SK-N-SH (cell line): ENCODE measurements at regions not wholly inside any gene's neighbourhood (a gene's known extent, or its start where the extent isn't known, plus 50 kb on each side); places are given as distances from the start of the nearest gene placed in this dataset.

ENCODE experiments used
- CTCF ChIA-PET: fragments of 300-600, 350-600 bp; formaldehyde crosslinking; extraction: SDS; loops from one replicate; lab custom pipeline; 2021; lab: Yijun Ruan, JAX
- POLR2A ChIA-PET: fragments of 350-600 bp; sonication (Branson Sonifier 250); formaldehyde crosslinking; extraction: SDS; loops from one replicate; lab custom pipeline; 2020; ENCODE audit warnings: antibody characterized with exemption, inconsistent platforms; lab: Yijun Ruan, JAX
- DNase-seq: peaks from one replicate; pipeline ENCODE4 v3.0.0; 2012
- H2AFZ ChIP-seq: fragments of 200-600 bp; sonication (generic); 2 replicates; pipeline ENCODE4 v1.8.1; 2016; ENCODE audit warnings: antibody characterized with exemption, mild to moderate bottlenecking, low read depth
- H3F3A ChIP-seq: fragments of 200-600 bp; sonication (generic); replicated peaks from 2 replicates; pipeline ENCODE3; 2016; ENCODE audit warnings: antibody characterized with exemption, mild to moderate bottlenecking; ENCODE audit not compliant: insufficient read depth
- H3K27ac ChIP-seq, 2 experiments: fragments of 200-500 bp in 1 of 2; fragments of 200-600 bp in 1 of 2; sonication (Bioruptor generic) in 1 of 2; sonication (generic), shearing (Covaris generic) in 1 of 2; 2 replicates each; pipeline versions ENCODE4 v1.5.1 to v1.6.1; 2014 to 2016; ENCODE audit warnings: low read depth in 2 of 2, inconsistent platforms in 1 of 2, low read length in 1 of 2, mild to moderate bottlenecking in 1 of 2, mixed read lengths in 1 of 2
- H3K27me3 ChIP-seq: fragments of 200-600 bp; sonication (generic), shearing (Covaris generic); 2 replicates; pipeline ENCODE4 v1.6.1; 2016; ENCODE audit warnings: mixed run types; ENCODE audit not compliant: insufficient read depth
- H3K36me3 ChIP-seq, 2 experiments: fragments of 200-500 bp in 1 of 2; fragments of 200-600 bp in 1 of 2; sonication (Bioruptor generic) in 1 of 2; sonication (generic) in 1 of 2; replicated peaks in 1 of 2; 2 replicates each; pipeline versions ENCODE3 to v1.5.1; 2014 to 2016; ENCODE audit warnings: low read length in 1 of 2, mild to moderate bottlenecking in 1 of 2; ENCODE audit not compliant: insufficient read depth in 2 of 2, control insufficient read depth in 1 of 2
- H3K4me1 ChIP-seq, 2 experiments: fragments of 200-500 bp in 1 of 2; fragments of 200-600 bp in 1 of 2; sonication (Bioruptor generic) in 1 of 2; sonication (generic), shearing (Covaris generic) in 1 of 2; 2 replicates each; pipeline versions ENCODE4 v1.5.1 to v1.6.1; 2014 to 2016; ENCODE audit warnings: low read depth in 1 of 2, low read length in 1 of 2, mixed run types in 1 of 2; ENCODE audit not compliant: insufficient read depth in 2 of 2, control insufficient read depth in 1 of 2
- H3K4me2 ChIP-seq: fragments of 200-600 bp; sonication (generic), shearing (Covaris generic); 2 replicates; pipeline ENCODE4 v1.6.1; 2017; ENCODE audit warnings: mixed run types
- H3K4me3 ChIP-seq, 2 experiments: fragments of 200-500 bp in 1 of 2; fragments of 200-600 bp in 1 of 2; sonication (Bioruptor generic) in 1 of 2; sonication (generic), shearing (Covaris generic) in 1 of 2; 2 replicates each; pipeline versions ENCODE4 v1.5.1 to v1.8.1; 2014 to 2016; ENCODE audit warnings: low read depth in 2 of 2, inconsistent platforms in 1 of 2, low read length in 1 of 2, mild to moderate bottlenecking in 1 of 2, mixed read lengths in 1 of 2, moderate library complexity in 1 of 2
- H3K79me2 ChIP-seq: fragments of 200-600 bp; sonication (generic); 2 replicates; pipeline ENCODE4 v1.8.1; 2017; ENCODE audit warnings: mild to moderate bottlenecking; ENCODE audit not compliant: insufficient read depth
- H3K9ac ChIP-seq: fragments of 200-600 bp; sonication (generic); 2 replicates; pipeline ENCODE4 v1.6.1; 2017; ENCODE audit warnings: mixed run types
- H3K9me2 ChIP-seq: fragments of 200-600 bp; sonication (generic); 2 replicates; pipeline ENCODE4 v1.6.1; 2017; ENCODE audit warnings: mixed run types
- H3K9me3 ChIP-seq: fragments of 200-600 bp; sonication (generic); 2 replicates; pipeline ENCODE4 v1.6.1; 2017; ENCODE audit warnings: mixed run types, mild to moderate bottlenecking, moderate library complexity
- H4K20me1 ChIP-seq: fragments of 200-600 bp; sonication (generic); 2 replicates; pipeline ENCODE4 v1.6.1; 2017; ENCODE audit warnings: mild to moderate bottlenecking, mixed run types; ENCODE audit not compliant: insufficient read depth
- CHD2 ChIP-seq: fragments of 150-350 bp; IDR thresholded peaks from 2 replicates; pipeline ENCODE4 v1.6.1; 2018; ENCODE audit warnings: low read length; ENCODE audit not compliant: partially characterized antibody
- EZH2phosphoT487 ChIP-seq: fragments of 200-600 bp; sonication (generic); IDR thresholded peaks from 2 replicates; pipeline ENCODE4 v1.6.1; 2017; ENCODE audit warnings: low read depth, mixed run types, mild to moderate bottlenecking, antibody characterized with exemption, moderate library complexity, borderline replicate concordance
- FOXJ3 ChIP-seq: sonication (generic); formaldehyde crosslinking; IDR thresholded peaks from 2 replicates; pipeline ENCODE4 v1.5.1; 2020; ENCODE audit warnings: mild to moderate bottlenecking, missing genetic modification reagents
- MEF2A ChIP-seq: IDR thresholded peaks from 2 replicates; pipeline ENCODE4 v1.4.0; 2012; ENCODE audit warnings: low read depth, borderline replicate concordance
- POLR2AphosphoS5 ChIP-seq: IDR thresholded peaks from 2 replicates; pipeline ENCODE4 v1.6.1; 2012; ENCODE audit warnings: low read depth, low read length
- RAD21 ChIP-seq: IDR thresholded peaks from 2 replicates; pipeline ENCODE4 v1.6.1; 2012; ENCODE audit warnings: mild to moderate bottlenecking, low read length
- RCOR1 ChIP-seq: fragments of 150-350 bp; IDR thresholded peaks from 2 replicates; pipeline ENCODE4 v1.6.1; 2017; ENCODE audit warnings: antibody characterized with exemption, low read length
- REST ChIP-seq: IDR thresholded peaks from 2 replicates; pipeline ENCODE4 v1.6.1; 2012; ENCODE audit warnings: mild to moderate bottlenecking, low read depth, low read length, moderate library complexity
- RFX5 ChIP-seq: IDR thresholded peaks from 2 replicates; pipeline ENCODE4 v1.6.1; 2012; ENCODE audit warnings: mild to moderate bottlenecking, improper control_type of control experiment, low read length
- RXRA ChIP-seq: IDR thresholded peaks from 2 replicates; pipeline ENCODE4 v1.4.0; 2012; ENCODE audit warnings: low read depth, mild to moderate bottlenecking, borderline replicate concordance
- SIN3A ChIP-seq: IDR thresholded peaks from 2 replicates; pipeline ENCODE4 v1.6.1; 2012; ENCODE audit warnings: low read depth, mild to moderate bottlenecking, low read length, moderate library complexity, borderline replicate concordance
- TAF1 ChIP-seq: IDR thresholded peaks from 2 replicates; pipeline ENCODE4 v1.6.1; 2012; ENCODE audit warnings: low read depth, mild to moderate bottlenecking, low read length, moderate library complexity, borderline replicate concordance
- TCF12 ChIP-seq: IDR thresholded peaks from 2 replicates; pipeline ENCODE4 v1.4.0; 2012
- TEAD4 ChIP-seq: IDR thresholded peaks from 2 replicates; pipeline ENCODE4 v1.4.0; 2012; ENCODE audit warnings: mild to moderate bottlenecking, borderline replicate concordance; ENCODE audit not compliant: insufficient read depth
- USF1 ChIP-seq: IDR thresholded peaks from 2 replicates; pipeline ENCODE4 v1.4.0; 2012; ENCODE audit warnings: low read depth, borderline replicate concordance
- USF2 ChIP-seq: fragments of 150-350 bp; IDR thresholded peaks from 2 replicates; pipeline ENCODE4 v1.6.1; 2017; ENCODE audit warnings: antibody characterized with exemption, low read length, low read depth, borderline replicate concordance
- ZBTB33 ChIP-seq: IDR thresholded peaks from 2 replicates; pipeline ENCODE4 v1.4.0; 2012; ENCODE audit warnings: low read depth, borderline replicate concordance
- WGBS: methylation state at CpG from one replicate; pipeline ENCODE4 v1.1.6; 2017; ENCODE audit warnings: low lambda C conversion rate; 5-methylcytosine and 5-hydroxymethylcytosine counted together

GRCh38 chr1:30373471-30374399 is 349.6 kb downstream of the MATN1 start:
- no peak for DNase-seq
- H3F3A ChIP-seq: no peaks in the 10 kb centered on the region
- no peak overlapping the region for H3K9ac ChIP-seq
- H3K27ac ChIP-seq: no peak overlapping the region
- no peak overlapping the region for H2AFZ ChIP-seq
- TF ChIP-seq TCF12 (no peak), RXRA (no peak), CHD2 (no peak), TEAD4 (no peak), USF1 (no peak), EZH2phosphoT487 (no peak), USF2 (no peak), RFX5 (no peak), FOXJ3 (CRISPR knock-in tag) (no peak), SIN3A (no peak), POLR2AphosphoS5 (no peak), RCOR1 (no peak)
- TF ChIP-seq, all 33 proteins: peak for 0
- H3K27me3 ChIP-seq: no peaks in the 10 kb centered on the region
- H3K4me2 ChIP-seq: no peak overlapping the region
- H3K4me1 ChIP-seq: peaks cover 0 to under 1% of the 10 kb centered on the region in 2 experiments; a peak in 2 of 4 replicates
- H3K4me3 ChIP-seq: no peak overlapping the region
- H4K20me1 ChIP-seq: no peaks in the 10 kb centered on the region
- no peaks in the 10 kb centered on the region for H3K79me2 ChIP-seq
- H3K9me2 ChIP-seq: no peaks in the 10 kb centered on the region
- WGBS: 56% methylated on average over 19 of the region's 25 CpGs
- H3K36me3 ChIP-seq: no peaks in the 10 kb centered on the region
- ChIA-PET CTCF (interaction anchor here (2.6 kb wide), 1 partner anchor 11 kb away, joined by 8 read pairs; no protein-coding TSS in a partner anchor), POLR2A (no interaction called here)
- H3K9me3 ChIP-seq: no peaks in the 10 kb centered on the region

- H3K4me1 ChIP-seq: no peaks in the 10 kb centered on the region
- DNase-seq: no peak
- no peaks in the 10 kb centered on the region for H3K9me2 ChIP-seq
- no peaks in the 10 kb centered on the region for H3F3A ChIP-seq
- H3K9me3 ChIP-seq: no peaks in the 10 kb centered on the region
- H3K27ac ChIP-seq: no peak overlapping the region
- no peak overlapping the region for H3K9ac ChIP-seq
- H3K4me3 ChIP-seq: no peak overlapping the region
- H3K36me3 ChIP-seq: no peaks in the 10 kb centered on the region
- H2AFZ ChIP-seq: no peak overlapping the region
- 59% methylated on average over 6 of the region's 7 CpGs for WGBS
- ChIA-PET POLR2A (no interaction called here), CTCF (interaction anchor here (1.2 to 2.6 kb wide), 2 partner anchors 10 to 13 kb away, joined by 3 to 8 read pairs; no protein-coding TSS in a partner anchor)
- H4K20me1 ChIP-seq: no peaks in the 10 kb centered on the region
- no peaks in the 10 kb centered on the region for H3K27me3 ChIP-seq
- H3K4me2 ChIP-seq: no peak overlapping the region
- no peaks in the 10 kb centered on the region for H3K79me2 ChIP-seq
- no peak for TF ChIP-seq MEF2A
- no peak for TF ChIP-seq SIN3A
- no peak for TF ChIP-seq EZH2phosphoT487
- no peak for TF ChIP-seq ZBTB33
- no peak for TF ChIP-seq REST
- no peak for TF ChIP-seq TAF1
- no peak for TF ChIP-seq RAD21
Observed at GRCh38 chr1:30372792-30373433, 350.5 kb downstream of the MATN1 start.
